Prostate gland (tissue), 2 donors: ENCODE measurements at regions not wholly inside any gene's neighbourhood (a gene's known extent, or its start where the extent isn't known, plus 50 kb on each side); places are given as distances from the start of the nearest gene placed in this dataset.

Experiments
- POLR2AphosphoS5 ChIP-seq: sonication (generic); formaldehyde crosslinking; IDR thresholded peaks from one replicate; pipeline ENCODE4 v1.6.1; 2017; ENCODE audit warnings: antibody characterized with exemption
- TF ChIP-seq, protein P1 (sequence below), 4 experiments: fragments of 200-600 bp in 2 of 4; fragments of 450-650 bp in 2 of 4; sonication (generic) in 2 of 4; IDR thresholded peaks; 1 replicate in 3 of 4; 2 replicates in 1 of 4; pipeline ENCODE4 v1.5.1; 2016 to 2019; ENCODE audit warnings: antibody characterized with exemption in 4 of 4, mild to moderate bottlenecking in 2 of 4, moderate library complexity in 2 of 4

DNA sequence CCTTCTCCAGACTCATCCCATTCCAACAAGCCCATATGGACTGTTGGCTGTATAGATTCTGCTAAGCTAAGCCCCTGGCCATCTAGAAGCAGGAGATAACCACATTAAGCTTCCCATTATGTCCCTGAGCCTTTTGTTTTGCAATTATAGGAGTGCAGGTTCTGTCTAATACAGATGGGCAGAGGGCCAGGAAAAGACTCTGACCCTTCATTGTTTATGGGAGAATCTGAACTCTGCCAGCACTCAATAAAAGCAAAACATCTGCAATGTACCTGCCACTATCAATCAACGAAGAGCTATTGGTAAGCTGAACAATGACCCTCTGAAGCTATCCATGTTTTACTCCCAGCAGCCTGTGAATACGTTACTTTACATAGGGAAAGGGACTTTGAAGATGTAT is 207.3 kb upstream of the CLNK start:
- TF ChIP-seq, protein P1, sequence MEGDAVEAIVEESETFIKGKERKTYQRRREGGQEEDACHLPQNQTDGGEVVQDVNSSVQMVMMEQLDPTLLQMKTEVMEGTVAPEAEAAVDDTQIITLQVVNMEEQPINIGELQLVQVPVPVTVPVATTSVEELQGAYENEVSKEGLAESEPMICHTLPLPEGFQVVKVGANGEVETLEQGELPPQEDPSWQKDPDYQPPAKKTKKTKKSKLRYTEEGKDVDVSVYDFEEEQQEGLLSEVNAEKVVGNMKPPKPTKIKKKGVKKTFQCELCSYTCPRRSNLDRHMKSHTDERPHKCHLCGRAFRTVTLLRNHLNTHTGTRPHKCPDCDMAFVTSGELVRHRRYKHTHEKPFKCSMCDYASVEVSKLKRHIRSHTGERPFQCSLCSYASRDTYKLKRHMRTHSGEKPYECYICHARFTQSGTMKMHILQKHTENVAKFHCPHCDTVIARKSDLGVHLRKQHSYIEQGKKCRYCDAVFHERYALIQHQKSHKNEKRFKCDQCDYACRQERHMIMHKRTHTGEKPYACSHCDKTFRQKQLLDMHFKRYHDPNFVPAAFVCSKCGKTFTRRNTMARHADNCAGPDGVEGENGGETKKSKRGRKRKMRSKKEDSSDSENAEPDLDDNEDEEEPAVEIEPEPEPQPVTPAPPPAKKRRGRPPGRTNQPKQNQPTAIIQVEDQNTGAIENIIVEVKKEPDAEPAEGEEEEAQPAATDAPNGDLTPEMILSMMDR (IDR thresholded peaks at IDR 0.05) = no peak
- TF ChIP-seq POLR2AphosphoS5 = no peak
